Retinal pigment epithelial cell (primary cell): ENCODE measurements at regions not wholly inside any gene's neighbourhood (a gene's known extent, or its start where the extent isn't known, plus 50 kb on each side); places are given as distances from the start of the nearest gene placed in this dataset.

ENCODE experiments used
- DNase-seq: peaks from one replicate; pipeline ENCODE4 v3.0.0-alpha.2; 2010; ENCODE audit warnings: low read depth
- H3K4me3 ChIP-seq: 2 replicates; pipeline ENCODE4 v1.5.1; 2011; ENCODE audit warnings: mild to moderate bottlenecking, low read length, control low read depth, moderate library complexity
- TF ChIP-seq, protein P1 (sequence below): conservative IDR thresholded peaks from 2 replicates; pipeline ENCODE4 v1.5.1; 2011; ENCODE audit warnings: low read depth, low read length, control low read depth, inconsistent platforms

DNA sequence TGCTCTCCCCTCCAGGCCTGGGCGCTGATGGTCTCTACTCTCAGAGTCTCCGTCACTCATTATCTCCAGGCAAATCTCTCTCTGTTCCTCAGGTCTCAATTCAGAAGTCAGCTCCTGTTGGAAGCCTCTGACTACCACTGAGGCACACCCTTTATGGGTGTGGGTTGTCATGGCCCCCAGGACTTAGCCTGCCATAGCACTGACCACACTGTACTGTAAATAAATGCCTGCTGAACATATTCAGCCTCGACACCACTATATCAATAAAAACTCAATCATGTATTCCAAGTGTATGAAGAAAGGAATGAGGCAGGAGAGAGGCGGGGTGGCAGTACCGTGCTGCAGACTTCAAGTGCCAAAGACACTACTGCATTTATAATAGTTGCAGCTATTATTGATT lies 88.9 kb downstream of the PCDH1 start:
- no peak for DNase-seq
- TF ChIP-seq, protein P1, sequence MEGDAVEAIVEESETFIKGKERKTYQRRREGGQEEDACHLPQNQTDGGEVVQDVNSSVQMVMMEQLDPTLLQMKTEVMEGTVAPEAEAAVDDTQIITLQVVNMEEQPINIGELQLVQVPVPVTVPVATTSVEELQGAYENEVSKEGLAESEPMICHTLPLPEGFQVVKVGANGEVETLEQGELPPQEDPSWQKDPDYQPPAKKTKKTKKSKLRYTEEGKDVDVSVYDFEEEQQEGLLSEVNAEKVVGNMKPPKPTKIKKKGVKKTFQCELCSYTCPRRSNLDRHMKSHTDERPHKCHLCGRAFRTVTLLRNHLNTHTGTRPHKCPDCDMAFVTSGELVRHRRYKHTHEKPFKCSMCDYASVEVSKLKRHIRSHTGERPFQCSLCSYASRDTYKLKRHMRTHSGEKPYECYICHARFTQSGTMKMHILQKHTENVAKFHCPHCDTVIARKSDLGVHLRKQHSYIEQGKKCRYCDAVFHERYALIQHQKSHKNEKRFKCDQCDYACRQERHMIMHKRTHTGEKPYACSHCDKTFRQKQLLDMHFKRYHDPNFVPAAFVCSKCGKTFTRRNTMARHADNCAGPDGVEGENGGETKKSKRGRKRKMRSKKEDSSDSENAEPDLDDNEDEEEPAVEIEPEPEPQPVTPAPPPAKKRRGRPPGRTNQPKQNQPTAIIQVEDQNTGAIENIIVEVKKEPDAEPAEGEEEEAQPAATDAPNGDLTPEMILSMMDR, result no peak

DNA sequence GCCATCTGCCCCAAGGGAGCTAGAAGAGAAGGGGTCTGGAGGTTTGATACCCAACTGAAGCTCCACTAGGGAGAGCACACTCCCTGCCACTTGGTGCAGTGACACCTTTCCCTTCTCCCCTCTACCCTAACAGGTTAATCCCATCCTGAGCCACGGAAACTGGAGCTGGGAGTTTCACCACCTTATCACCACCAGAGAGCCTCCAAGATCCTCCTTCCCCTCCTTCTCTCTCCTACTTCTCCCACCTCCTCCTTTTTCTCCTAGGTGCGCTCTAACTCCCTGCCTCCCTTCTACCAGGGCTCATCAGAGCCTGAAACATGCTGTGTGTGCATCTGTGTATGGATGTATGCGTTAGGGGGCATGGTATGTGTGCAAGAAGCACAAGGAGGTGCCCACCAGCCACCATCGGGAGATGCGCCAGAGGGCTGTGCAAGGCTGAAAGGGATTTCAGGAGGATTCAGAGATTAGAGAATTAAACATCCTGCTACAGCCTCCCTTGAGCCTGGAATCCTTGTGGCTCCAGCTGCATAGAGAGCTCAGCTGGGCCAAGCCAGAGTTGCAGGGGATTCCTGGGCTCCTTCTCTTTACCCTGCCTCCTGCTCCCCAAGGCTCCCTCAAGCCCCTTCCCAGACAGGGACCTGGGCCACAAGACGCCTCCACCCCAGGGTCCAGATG lies 89.8 kb downstream of the PCDH1 start:
- DNase-seq, result no peak
- TF ChIP-seq, protein P1, result no peak
- no peak overlapping the region for H3K4me3 ChIP-seq

More for the DNA sequence above, 88.9 kb downstream of the PCDH1 start:
- H3K4me3 ChIP-seq, result no peak overlapping the region

DNA sequence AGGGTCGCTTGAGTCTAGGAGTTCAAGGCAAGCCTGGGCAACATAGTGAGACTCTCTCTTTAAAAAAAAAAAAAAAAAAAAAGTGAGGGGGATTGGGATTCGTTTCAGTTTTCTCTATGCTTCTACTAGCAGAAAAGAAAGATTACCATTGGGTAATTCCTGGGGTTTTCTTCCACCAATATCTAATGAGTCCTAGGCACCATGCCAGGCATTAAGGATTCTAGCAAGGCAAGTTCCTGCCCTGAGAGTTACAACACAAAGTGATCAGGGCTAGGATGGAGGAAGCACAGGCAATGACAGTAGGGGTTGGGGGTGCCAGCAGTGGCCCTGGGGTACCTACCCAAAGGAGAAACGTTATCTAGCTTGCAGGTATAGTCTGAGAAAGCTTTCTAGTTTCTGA lies 90.8 kb downstream of the PCDH1 start:
- TF ChIP-seq, protein P1, result no peak
- DNase-seq, result no peak
- H3K4me3 ChIP-seq, result no peak overlapping the region

DNA sequence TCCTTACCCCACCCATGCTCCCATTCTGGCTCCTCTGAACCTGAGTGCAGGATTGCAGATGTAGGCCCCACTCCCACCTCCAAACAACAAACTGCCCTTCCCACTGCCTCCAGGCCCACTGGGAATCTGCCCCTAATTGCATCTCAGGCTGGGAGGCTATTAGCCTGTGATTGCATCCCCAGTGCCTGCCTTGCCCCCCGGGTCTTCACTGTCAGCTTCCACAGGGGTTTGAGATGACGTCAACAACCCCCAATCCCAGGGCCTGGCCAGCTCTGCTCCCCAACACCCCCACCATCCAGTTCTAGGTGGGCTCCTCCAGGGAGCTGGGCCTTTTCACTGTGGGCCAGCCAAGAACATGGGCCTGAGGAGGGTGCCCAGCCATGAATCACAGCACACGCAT lies 91.5 kb downstream of the PCDH1 start:
- TF ChIP-seq, protein P1, result no peak
- no peak for DNase-seq
- H3K4me3 ChIP-seq, result no peak overlapping the region

DNA sequence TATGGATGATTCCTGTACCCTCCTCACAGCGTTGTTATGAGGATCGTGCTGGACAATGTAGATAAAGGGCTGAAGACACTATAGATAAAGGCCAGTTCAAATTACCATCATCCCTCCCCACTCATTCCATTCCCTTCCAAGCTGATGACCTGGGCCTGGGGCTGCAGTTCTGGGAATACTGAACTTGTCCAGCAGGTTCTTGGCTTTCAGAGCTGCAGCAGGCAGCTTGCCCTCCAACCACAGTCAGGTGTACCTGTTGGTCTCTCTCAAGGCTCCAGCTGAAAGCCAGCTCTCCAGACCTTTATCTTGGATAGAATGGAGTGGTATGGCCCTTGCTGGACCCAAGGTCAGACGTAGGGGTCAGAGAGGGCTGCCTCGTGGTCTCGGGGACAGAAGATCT lies 92.5 kb downstream of the PCDH1 start:
- TF ChIP-seq, protein P1, result no peak
- H3K4me3 ChIP-seq, result no peak overlapping the region
- no peak for DNase-seq

DNA sequence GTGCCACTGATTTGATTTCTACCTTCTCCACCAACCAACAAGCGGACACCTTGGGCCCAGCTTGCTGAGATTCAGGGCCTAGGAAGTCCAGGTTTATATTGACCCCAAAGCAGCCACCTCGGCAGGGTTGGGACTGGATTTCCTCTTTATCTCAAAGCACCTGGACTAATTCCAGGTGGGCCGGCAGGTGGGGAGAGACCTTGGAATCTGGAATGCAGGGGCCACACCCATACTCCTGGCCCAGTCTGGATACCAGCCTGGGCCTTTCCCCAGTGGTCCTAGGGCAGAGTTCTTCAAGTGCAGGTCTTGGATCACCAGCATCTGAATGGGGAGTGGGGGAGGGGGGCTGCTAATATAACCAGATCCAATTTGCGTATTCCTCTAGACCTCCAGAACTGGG lies 93.1 kb downstream of the PCDH1 start:
- TF ChIP-seq, protein P1, result no peak
- H3K4me3 ChIP-seq, result no peak overlapping the region
- DNase-seq, result no peak

DNA sequence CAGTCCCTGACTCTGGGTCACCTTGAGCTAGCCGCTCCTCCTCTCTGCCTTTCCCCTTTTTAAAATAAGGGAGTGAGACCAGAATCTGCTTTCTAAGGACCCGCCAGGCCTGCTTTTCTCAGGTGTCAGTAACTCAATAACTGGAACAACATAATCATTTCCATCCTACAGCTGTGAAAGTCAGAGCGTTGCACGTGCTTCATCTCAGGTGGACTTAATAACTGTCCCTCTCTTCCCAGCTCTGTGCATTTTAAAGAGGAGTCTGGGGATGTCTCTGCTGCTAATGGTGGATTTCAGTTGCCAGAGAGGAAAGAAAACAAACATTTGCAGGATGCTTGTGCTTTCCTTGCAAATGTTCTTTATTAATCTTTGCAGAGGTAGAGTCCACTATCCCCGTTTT lies 93.7 kb downstream of the PCDH1 start:
- no peak for DNase-seq
- no peak overlapping the region for H3K4me3 ChIP-seq
- TF ChIP-seq, protein P1, result no peak
